ENCODE measurements at regions not wholly inside any gene's neighbourhood (a gene's known extent, or its start where the extent isn't known, plus 50 kb on each side); places are given as distances from the start of the nearest gene placed in this dataset.
A peak's percentile ranks its signal among the peaks of the same experiment; 100 is the strongest.

DNA sequence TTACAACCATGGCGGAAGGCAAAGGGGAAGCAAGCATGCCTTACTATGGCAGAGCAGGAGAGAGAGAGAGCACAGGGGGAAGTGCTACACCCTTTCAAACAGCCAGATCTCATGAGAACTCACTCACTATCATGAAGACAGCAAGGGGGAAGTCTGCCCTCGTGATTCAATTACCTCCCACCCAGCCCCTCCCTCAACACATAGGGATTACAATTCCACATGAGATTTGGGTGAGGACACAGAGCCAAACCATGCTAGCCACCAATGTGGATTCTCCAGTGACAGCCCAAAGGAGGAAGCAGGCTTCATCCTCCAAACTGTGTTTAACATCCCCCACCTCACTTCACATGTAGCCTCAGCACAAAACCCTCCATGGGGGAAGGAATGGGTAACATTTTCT, 563.7 kb downstream of the CDK5RAP2 start:
- H3K4me3 Mint-ChIP-seq, result no peak overlapping the region
- H3K36me3 Mint-ChIP-seq (ENCODE audit: low read depth), result no peaks in the 10 kb centered on the region
- no peaks in the 10 kb centered on the region for H3K9me3 Mint-ChIP-seq
- H3K27me3 Mint-ChIP-seq, result no peaks in the 10 kb centered on the region
- no peaks in the 10 kb centered on the region for H3K4me1 Mint-ChIP-seq (ENCODE audit: low read depth)
- DNase-seq, result no peak
- no peak overlapping the region for H3K27ac Mint-ChIP-seq

DNA sequence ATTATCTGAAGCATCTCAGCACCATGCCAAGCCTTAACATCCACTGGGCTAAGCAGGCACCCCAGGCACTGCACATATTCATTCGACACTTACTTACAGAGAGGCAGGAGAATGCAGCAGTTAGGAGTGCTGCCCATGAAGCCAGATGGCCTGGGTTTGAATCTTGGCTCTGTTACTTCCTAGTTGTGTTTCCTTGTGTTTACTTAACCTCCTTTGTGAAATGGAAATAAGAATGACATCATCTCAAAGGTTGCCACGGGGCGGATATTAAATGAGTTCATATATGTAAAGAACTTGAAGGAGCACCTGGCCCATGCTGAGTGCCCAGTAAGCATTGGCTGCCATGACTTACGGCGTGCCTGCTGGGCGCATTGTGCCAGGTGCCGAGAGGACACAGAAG, 565.2 kb downstream of the CDK5RAP2 start:
- peaks cover 2% of the 10 kb centered on the region for H3K27me3 Mint-ChIP-seq
- H3K4me3 Mint-ChIP-seq, result no peak overlapping the region
- H3K9me3 Mint-ChIP-seq, result no peaks in the 10 kb centered on the region
- H3K27ac Mint-ChIP-seq, result no peak overlapping the region
- no peak for DNase-seq
- H3K36me3 Mint-ChIP-seq (ENCODE audit: low read depth), result no peaks in the 10 kb centered on the region
- no peaks in the 10 kb centered on the region for H3K4me1 Mint-ChIP-seq (ENCODE audit: low read depth)

GRCh38 chr9:120009856-120010255, 570.1 kb downstream of the CDK5RAP2 start:
- H3K4me1 Mint-ChIP-seq (ENCODE audit: low read depth), result no peaks in the 10 kb centered on the region
- no peak for DNase-seq
- no peaks in the 10 kb centered on the region for H3K36me3 Mint-ChIP-seq (ENCODE audit: low read depth)
- no peak overlapping the region for H3K27ac Mint-ChIP-seq
- H3K27me3 Mint-ChIP-seq, result peaks cover 2% of the 10 kb centered on the region
- no peaks in the 10 kb centered on the region for H3K9me3 Mint-ChIP-seq
- H3K4me3 Mint-ChIP-seq, result no peak overlapping the region

DNA sequence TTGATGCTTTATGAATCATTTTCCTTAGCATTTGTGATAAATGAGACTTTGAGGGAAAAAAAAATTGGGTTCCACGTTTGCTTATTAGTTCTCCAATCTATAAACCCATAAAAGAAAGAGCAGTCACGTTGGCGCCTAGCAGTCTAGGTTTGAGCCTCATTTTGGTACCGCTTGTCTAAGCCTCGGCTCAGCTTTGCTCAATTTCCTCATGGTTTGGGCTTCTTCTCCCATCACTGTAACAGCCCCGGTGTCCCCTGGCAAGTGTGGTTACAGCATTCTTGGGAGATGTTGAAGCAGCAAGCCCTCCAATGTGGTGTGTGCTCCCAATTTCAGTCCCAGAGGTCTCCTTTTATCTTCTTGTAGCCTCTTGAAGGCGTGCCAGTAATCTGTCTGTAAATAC, 578.4 kb downstream of the CDK5RAP2 start:
- Mint-ChIP-seq H3K27me3 (no peaks in the 10 kb centered on the region), H3K36me3 (ENCODE audit: low read depth) (no peaks in the 10 kb centered on the region), H3K9me3 (no peaks in the 10 kb centered on the region), H3K27ac (no peak overlapping the region), H3K4me1 (ENCODE audit: low read depth) (no peaks in the 10 kb centered on the region), H3K4me3 (no peak overlapping the region)
- DNase-seq, result no peak

- no peaks in the 10 kb centered on the region for H3K4me1 Mint-ChIP-seq (ENCODE audit: low read depth)
- H3K27me3 Mint-ChIP-seq, result no peaks in the 10 kb centered on the region
- no peak overlapping the region for H3K4me3 Mint-ChIP-seq
- H3K36me3 Mint-ChIP-seq (ENCODE audit: low read depth), result no peaks in the 10 kb centered on the region
- no peaks in the 10 kb centered on the region for H3K9me3 Mint-ChIP-seq
- DNase-seq, result no peak
- H3K27ac Mint-ChIP-seq, result no peak overlapping the region
These were observed 581.4 kb downstream of the CDK5RAP2 start for GRCh38 chr9:119998614-119999013.

DNA sequence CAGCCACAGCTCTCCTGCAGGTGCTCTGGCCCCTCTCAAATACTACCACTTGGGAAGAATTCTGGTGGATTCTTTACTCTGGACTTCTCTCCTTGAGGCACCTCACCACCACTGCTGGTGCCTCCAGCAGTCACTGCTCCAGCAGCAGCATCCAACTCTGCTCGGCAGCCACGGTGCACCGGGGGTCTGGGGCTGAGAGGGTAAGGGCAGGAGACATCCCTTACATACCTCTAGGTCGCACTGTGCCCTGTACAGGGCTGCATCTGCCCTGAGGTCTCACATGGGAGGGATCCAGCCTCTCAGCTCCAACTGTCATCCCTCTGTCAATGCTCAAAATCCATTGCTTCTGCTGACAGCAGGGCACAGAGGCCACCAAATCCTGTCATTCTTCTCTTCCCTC, 588.2 kb downstream of the CDK5RAP2 start:
- Mint-ChIP-seq H3K4me1 (ENCODE audit: low read depth) (no peaks in the 10 kb centered on the region), H3K4me3 (no peak overlapping the region), H3K27me3 (no peaks in the 10 kb centered on the region), H3K36me3 (ENCODE audit: low read depth) (no peaks in the 10 kb centered on the region), H3K27ac (no peak overlapping the region), H3K9me3 (no peaks in the 10 kb centered on the region)
- no peak for DNase-seq

GRCh38 chr9:119986713-119987112, 593.3 kb downstream of the CDK5RAP2 start:
- no peaks in the 10 kb centered on the region for H3K9me3 Mint-ChIP-seq
- H3K27me3 Mint-ChIP-seq, result no peaks in the 10 kb centered on the region
- no peak for DNase-seq
- H3K36me3 Mint-ChIP-seq (ENCODE audit: low read depth), result no peaks in the 10 kb centered on the region
- H3K4me1 Mint-ChIP-seq (ENCODE audit: low read depth), result no peaks in the 10 kb centered on the region
- no peak overlapping the region for H3K27ac Mint-ChIP-seq
- H3K4me3 Mint-ChIP-seq, result no peak overlapping the region

DNA sequence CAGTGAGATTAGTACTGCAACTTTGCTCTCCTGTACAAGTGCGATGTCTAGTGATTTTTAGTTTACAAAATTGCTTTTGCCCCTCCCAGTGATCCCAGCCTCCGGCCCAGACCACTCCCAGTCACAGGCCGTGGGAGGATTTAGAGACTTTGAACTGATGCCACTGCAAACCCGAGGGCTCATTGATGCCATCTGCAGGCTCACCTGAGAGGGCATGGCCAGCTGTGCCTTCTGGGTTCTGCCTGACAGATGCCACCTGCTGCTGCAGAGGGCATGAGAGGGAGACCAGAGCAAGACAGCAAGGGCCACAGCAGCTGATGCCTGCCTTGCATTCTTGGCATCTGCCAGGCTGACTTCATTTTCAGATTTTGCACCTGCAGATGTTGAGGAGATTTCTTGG, 593.8 kb downstream of the CDK5RAP2 start:
- Mint-ChIP-seq H3K4me3 (no peak overlapping the region), H3K9me3 (no peaks in the 10 kb centered on the region), H3K27me3 (no peaks in the 10 kb centered on the region), H3K27ac (no peak overlapping the region), H3K36me3 (ENCODE audit: low read depth) (no peaks in the 10 kb centered on the region), H3K4me1 (ENCODE audit: low read depth) (no peaks in the 10 kb centered on the region)
- DNase-seq, result no peak

- no peaks in the 10 kb centered on the region for H3K4me1 Mint-ChIP-seq (ENCODE audit: low read depth)
- no peak overlapping the region for H3K27ac Mint-ChIP-seq
- no peak overlapping the region for H3K4me3 Mint-ChIP-seq
- no peaks in the 10 kb centered on the region for H3K9me3 Mint-ChIP-seq
- no peak for DNase-seq
- H3K27me3 Mint-ChIP-seq, result peaks cover 5% of the 10 kb centered on the region
- H3K36me3 Mint-ChIP-seq (ENCODE audit: low read depth), result no peaks in the 10 kb centered on the region
These were observed 604.8 kb upstream of the BRINP1 start for GRCh38 chr9:119974026-119974425.

DNA sequence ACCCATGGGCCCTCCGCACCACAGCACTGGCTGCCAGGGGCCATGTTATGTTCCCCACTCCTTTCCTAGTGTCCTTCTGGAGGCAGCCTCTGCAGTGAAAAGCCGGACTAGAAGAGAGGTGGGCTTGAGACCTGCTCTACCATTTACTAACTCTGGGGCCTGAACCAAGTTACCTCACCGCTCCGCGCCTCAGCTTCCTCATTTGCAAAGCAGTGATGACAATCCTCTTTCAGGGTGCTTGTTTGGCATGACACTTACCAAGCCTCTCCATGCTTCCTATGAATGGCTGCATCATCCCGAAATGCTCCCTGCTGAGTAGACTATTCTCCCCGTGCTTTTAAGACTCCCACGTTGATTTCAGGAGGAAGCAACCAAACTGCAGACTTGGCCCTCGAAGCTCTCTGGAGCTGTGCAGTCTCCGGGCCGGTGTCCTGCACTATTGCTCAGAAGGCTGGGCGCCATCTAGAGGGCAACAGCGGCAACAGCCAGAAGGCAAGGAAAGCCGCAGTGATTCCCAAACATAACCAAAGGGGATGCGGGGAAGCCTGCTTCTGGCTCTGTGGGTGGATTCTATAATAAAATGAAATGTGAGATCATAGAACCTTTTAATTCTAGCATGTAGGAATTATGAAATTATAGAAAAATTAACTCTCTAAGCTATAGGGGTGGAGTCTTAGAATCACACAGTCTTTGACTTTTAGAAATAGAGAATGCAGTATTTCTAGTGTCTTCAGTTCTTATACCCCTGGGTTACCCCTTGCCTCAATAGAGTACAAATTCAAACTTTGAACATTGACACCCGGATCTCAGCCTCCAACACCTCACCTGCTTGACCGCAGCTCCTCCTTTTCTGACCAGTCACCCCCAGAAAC, 599.8 kb upstream of the BRINP1 start:
- Mint-ChIP-seq H3K4me1 (ENCODE audit: low read depth) (no peaks in the 10 kb centered on the region), H3K36me3 (ENCODE audit: low read depth) (no peaks in the 10 kb centered on the region), H3K9me3 (no peaks in the 10 kb centered on the region), H3K4me3 (no peak overlapping the region), H3K27me3 (peaks cover 23% of the 10 kb centered on the region), H3K27ac (no peak overlapping the region)
- DNase-seq, result peak; percentile 49

DNA sequence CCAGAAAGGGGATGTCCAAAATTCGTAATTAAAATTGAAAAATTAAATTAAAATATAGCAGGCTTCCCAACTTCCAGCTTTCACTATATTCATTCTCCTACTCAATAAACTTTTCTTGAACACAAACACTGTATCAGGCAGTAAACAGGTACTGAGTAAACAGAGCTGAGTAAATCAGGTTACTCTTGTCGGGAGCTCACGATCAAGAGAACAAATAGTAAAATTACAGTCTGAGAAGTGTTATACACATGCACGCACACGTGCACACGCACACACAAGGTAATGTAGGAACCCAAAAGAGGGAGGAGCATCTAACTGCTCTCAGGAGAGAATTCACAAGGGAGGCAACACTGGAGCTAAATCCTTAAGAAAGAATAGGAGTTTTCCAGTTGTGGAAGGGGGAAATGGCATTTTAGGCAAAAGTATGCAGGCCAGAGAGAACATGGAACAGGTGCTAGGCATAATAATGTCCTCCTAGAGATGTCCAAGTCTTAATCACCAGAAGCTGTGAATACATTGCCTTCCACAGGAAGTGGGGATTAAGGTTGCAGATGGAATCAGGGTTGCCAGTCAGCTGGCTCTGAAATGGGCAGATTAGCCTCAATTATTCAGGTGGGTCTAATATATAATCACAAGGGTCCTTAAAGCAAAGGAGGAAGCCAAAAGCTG, 598.8 kb upstream of the BRINP1 start:
- DNase-seq, result no peak
- Mint-ChIP-seq H3K36me3 (ENCODE audit: low read depth) (no peaks in the 10 kb centered on the region), H3K4me1 (ENCODE audit: low read depth) (no peaks in the 10 kb centered on the region), H3K9me3 (no peaks in the 10 kb centered on the region), H3K27me3 (peaks cover 27% of the 10 kb centered on the region), H3K4me3 (no peak overlapping the region), H3K27ac (no peak overlapping the region)

DNA sequence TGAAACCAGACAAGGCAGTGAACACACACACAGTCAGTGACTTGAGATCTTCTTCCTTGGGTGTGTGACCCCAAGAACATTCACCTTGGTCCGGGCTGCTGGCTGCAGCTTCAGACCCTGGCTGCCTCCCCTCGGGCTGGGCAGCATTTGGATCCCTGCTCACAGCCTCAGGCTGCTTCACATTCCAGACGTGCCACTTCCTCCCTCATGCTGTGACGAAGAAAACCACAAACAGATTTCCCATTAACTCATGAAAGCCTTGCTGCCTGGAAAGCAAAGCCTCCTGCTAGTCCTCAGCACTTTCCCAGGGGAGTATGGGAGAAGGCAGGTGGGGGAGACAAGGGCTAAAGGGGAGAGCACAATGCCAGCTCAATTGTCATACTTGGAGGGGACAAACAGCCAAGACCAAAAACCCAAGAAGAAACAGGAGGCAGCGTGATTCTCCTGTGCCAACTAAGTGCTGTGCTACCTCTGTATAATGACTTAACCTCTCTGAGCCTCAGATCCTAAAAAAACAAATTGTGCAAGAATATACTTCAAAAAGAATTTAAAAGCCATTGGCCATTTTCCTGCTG, 594.6 kb upstream of the BRINP1 start:
- Mint-ChIP-seq H3K27me3 (peaks cover 31% of the 10 kb centered on the region), H3K27ac (no peak overlapping the region), H3K9me3 (no peaks in the 10 kb centered on the region), H3K36me3 (ENCODE audit: low read depth) (no peaks in the 10 kb centered on the region), H3K4me1 (ENCODE audit: low read depth) (no peaks in the 10 kb centered on the region), H3K4me3 (no peak overlapping the region)
- no peak for DNase-seq

- H3K4me1 Mint-ChIP-seq (ENCODE audit: low read depth), result no peaks in the 10 kb centered on the region
- DNase-seq, result no peak
These were observed 594.1 kb upstream of the BRINP1 start for GRCh38 chr9:119963258-119963797.

GRCh38 chr9:119961774-119962424, 592.7 kb upstream of the BRINP1 start:
- no peaks in the 10 kb centered on the region for H3K36me3 Mint-ChIP-seq (ENCODE audit: low read depth)
- peaks cover 20% of the 10 kb centered on the region for H3K27me3 Mint-ChIP-seq
- no peak overlapping the region for H3K4me3 Mint-ChIP-seq
- no peak for DNase-seq
- H3K9me3 Mint-ChIP-seq, result no peaks in the 10 kb centered on the region
- no peak overlapping the region for H3K27ac Mint-ChIP-seq
- no peaks in the 10 kb centered on the region for H3K4me1 Mint-ChIP-seq (ENCODE audit: low read depth)

More at GRCh38 chr9:119963258-119963797, 594.1 kb upstream of the BRINP1 start:
- Mint-ChIP-seq H3K4me3 (no peak overlapping the region), H3K27ac (no peak overlapping the region), H3K27me3 (peaks cover 29% of the 10 kb centered on the region), H3K36me3 (ENCODE audit: low read depth) (no peaks in the 10 kb centered on the region), H3K9me3 (no peaks in the 10 kb centered on the region)

Data from activated T-cell treated with anti-CD3 and anti-CD28 coated beads, Interleukin-2, amount 50 U/mL, for 24 hours (primary cell).